IPS DF 6.9 (cell line): ENCODE measurements at regions not wholly inside any gene's neighbourhood (a gene's known extent, or its start where the extent isn't known, plus 50 kb on each side); places are given as distances from the start of the nearest gene placed in this dataset.

Experiments
- DNase-seq: peaks from one replicate; pipeline ENCODE4 v3.0.0-alpha.2; 2013; ENCODE audit warnings: low read depth, low spot score
- H3K27ac ChIP-seq: one replicate; pipeline ENCODE4 v1.5.1; 2013; ENCODE audit warnings: low read length, control low read depth
- H3K27me3 ChIP-seq: 2 replicates; pipeline ENCODE4 v1.6.1; 2013; ENCODE audit warnings: mild to moderate bottlenecking, low read length; ENCODE audit not compliant: control insufficient read depth, insufficient read depth
- H3K36me3 ChIP-seq: 2 replicates; pipeline ENCODE4 v1.6.1; 2013; ENCODE audit warnings: low read length; ENCODE audit not compliant: control insufficient read depth, insufficient read depth
- H3K4me1 ChIP-seq: 2 replicates; pipeline ENCODE4 v1.6.1; 2013; ENCODE audit warnings: low read length; ENCODE audit not compliant: control insufficient read depth, insufficient read depth
- H3K4me3 ChIP-seq: 2 replicates; pipeline ENCODE4 v1.5.1; 2013; ENCODE audit warnings: mild to moderate bottlenecking, low read length
- H3K9me3 ChIP-seq: 2 replicates; pipeline ENCODE4 v1.6.1; 2013; ENCODE audit warnings: low read length, inconsistent platforms; ENCODE audit not compliant: control insufficient read depth, insufficient read depth
- WGBS: extraction: QIAGEN DNeasy Blood & Tissue Kit; methylation state at CpG from one replicate; pipeline ENCODE4 v1.1.7; 2013; ENCODE audit warnings: mixed read lengths, missing lambda C conversion rate; ENCODE audit not compliant: insufficient read length, insufficient coverage; 5-methylcytosine and 5-hydroxymethylcytosine counted together

DNA sequence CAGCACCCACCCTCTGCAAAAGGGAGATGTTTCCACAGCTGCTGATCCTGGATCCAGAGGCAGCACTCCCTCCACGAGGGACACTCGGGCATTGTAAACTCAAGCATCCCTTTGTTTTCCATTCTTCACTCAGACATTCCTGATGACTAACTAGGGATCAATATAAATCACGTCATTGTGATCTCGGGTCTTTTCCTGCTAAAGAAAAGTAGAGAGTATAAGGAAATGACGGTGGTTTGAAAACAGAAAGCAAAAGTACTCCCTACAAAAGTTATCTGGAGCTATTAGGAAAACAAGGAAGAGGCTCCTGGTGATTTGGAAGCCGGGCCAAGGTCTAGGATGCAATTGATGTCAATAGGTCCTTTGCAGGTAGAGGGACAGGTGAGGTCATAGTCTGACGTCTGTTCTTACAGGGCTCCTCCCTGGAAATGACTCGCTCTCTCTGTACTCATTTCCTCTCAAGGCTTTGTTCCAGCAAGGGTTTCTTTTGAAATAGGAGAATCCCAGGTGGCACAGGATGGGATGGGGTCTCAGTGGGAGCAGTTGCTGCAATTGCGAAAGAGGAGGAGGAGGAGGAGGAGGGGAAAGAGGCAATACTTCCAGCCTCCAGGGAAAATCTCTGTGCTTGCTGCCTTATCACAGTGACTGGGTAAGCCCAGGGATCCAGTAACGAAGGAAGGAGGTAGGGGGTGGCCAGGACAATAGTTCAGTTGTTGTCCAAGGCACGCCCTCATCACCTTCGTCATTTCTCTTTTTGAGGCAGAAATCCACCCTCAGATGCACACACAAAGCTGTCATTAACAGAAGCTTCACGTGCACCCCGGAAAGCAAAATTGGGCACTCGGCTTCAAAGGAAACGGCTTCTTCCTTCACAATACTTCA, 222.8 kb downstream of the LY86 start:
- Histone ChIP-seq H3K4me3 (no peak overlapping the region), H3K27ac (no peak overlapping the region), H3K4me1 (0 out of 2 replicates have a peak, but pooled peaks cover 5% of the 10 kb centered on the region), H3K27me3 (no peaks in the 10 kb centered on the region), H3K36me3 (no peaks in the 10 kb centered on the region), H3K9me3 (no peaks in the 10 kb centered on the region)
- DNase-seq, result no peak
- WGBS, result no CpG with 5 or more reads among the region's 16 CpGs

DNA sequence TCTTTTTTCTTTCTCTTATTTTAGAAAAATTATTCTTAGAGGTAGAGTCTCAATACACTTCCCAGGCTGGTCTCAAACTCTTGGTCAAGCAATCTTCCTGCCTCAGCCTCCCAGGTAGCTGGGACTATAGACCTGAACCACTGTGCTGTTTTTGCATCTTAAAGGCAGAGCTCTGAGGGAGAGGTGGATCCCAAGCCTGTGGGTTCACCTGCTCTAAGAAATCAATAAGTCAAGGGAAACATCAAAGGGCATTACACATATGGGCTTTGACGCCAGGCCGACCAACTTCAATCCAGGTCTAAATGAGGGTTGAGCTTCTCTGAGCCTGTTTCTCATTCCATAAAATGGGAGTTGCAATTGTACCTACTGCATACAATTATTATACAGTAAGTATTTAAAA, 223.9 kb downstream of the LY86 start:
- H3K4me3 ChIP-seq, result no peak overlapping the region
- no peaks in the 10 kb centered on the region for H3K27me3 ChIP-seq
- WGBS, result no CpG with 5 or more reads among the region's 2 CpGs
- H3K9me3 ChIP-seq, result no peaks in the 10 kb centered on the region
- DNase-seq, result no peak
- no peak overlapping the region for H3K27ac ChIP-seq
- H3K36me3 ChIP-seq, result no peaks in the 10 kb centered on the region
- H3K4me1 ChIP-seq, result 0 out of 2 replicates have a peak, but pooled peaks cover 5% of the 10 kb centered on the region

- no peak for DNase-seq
- no peak overlapping the region for H3K4me3 ChIP-seq
- H3K4me1 ChIP-seq, result peaks cover 5% of the 10 kb centered on the region; the same call in 1 of the 2 replicates
- H3K27me3 ChIP-seq, result no peaks in the 10 kb centered on the region
- H3K9me3 ChIP-seq, result no peaks in the 10 kb centered on the region
- no CpG with 5 or more reads among the region's 5 CpGs for WGBS
- H3K27ac ChIP-seq, result no peak overlapping the region
- H3K36me3 ChIP-seq, result no peaks in the 10 kb centered on the region
These were observed 227.2 kb downstream of the LY86 start for GRCh38 chr6:6815732-6816131.

GRCh38 chr6:6816716-6817115, 228.2 kb downstream of the LY86 start:
- Histone ChIP-seq H3K9me3 (no peaks in the 10 kb centered on the region), H3K36me3 (no peaks in the 10 kb centered on the region), H3K27me3 (no peaks in the 10 kb centered on the region), H3K4me1 (peaks cover 2% of the 10 kb centered on the region; the same call in 1 of the 2 replicates), H3K4me3 (no peak overlapping the region), H3K27ac (no peak overlapping the region)
- no CpG with 5 or more reads among the region's 7 CpGs for WGBS
- DNase-seq, result no peak

GRCh38 chr6:6818078-6818639, 229.6 kb downstream of the LY86 start:
- Histone ChIP-seq H3K36me3 (no peaks in the 10 kb centered on the region), H3K9me3 (no peaks in the 10 kb centered on the region), H3K27me3 (no peaks in the 10 kb centered on the region), H3K4me1 (no peaks in the 10 kb centered on the region; the same call in 1 of the 2 replicates), H3K27ac (no peak overlapping the region), H3K4me3 (no peak overlapping the region)
- WGBS, result no CpG with 5 or more reads among the region's 10 CpGs
- DNase-seq, result no peak

- no peaks in the 10 kb centered on the region for H3K36me3 ChIP-seq
- no peaks in the 10 kb centered on the region for H3K9me3 ChIP-seq
- H3K4me3 ChIP-seq, result no peak overlapping the region
- no peak overlapping the region for H3K27ac ChIP-seq
- peak; percentile 41 for DNase-seq
- WGBS, result no CpG with 5 or more reads among the region's 10 CpGs
- H3K4me1 ChIP-seq, result peaks cover 4% of the 10 kb centered on the region; the same call in 1 of the 2 replicates
- H3K27me3 ChIP-seq, result no peaks in the 10 kb centered on the region
These were observed 232.2 kb downstream of the LY86 start for GRCh38 chr6:6820641-6821238.

DNA sequence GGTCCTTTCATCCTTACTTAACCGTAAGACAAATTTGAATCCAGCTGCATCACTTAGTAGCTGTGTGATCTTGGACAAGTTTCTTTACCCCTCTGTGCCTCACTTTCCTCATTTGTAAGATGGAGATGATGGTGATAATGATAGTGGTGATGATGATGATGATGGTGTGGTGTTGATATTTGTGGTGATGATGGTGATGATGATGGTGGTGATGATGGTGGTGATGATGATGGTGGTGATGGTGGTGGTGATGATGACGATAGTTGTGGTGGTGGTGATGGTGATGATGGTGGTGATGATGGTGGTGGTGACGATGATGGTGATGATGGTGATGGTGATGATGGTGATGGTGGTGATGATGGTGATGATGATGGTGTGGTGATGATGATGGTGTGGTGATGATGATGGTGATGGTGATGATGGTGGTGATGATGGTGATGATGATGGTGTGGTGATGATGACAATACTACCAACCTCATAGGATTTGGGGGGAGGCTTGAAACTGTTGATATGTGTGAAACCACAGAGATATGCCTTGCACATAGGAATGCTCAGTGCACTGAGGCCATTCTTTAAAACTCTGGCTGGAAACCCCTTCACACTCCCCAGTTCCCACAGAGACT, 233.2 kb downstream of the LY86 start:
- Histone ChIP-seq H3K36me3 (no peaks in the 10 kb centered on the region), H3K27me3 (no peaks in the 10 kb centered on the region), H3K4me3 (no peak overlapping the region), H3K4me1 (peaks cover 4% of the 10 kb centered on the region; the same call in 1 of the 2 replicates), H3K9me3 (no peaks in the 10 kb centered on the region), H3K27ac (no peak overlapping the region)
- 100% methylated on average over 1 of the region's 3 CpGs for WGBS
- no peak for DNase-seq

- no peak for DNase-seq
- H3K9me3 ChIP-seq, result no peaks in the 10 kb centered on the region
- WGBS, result no CpG with 5 or more reads among the region's 6 CpGs
- peaks cover 4% of the 10 kb centered on the region; the same call in 1 of the 2 replicates for H3K4me1 ChIP-seq
- H3K27me3 ChIP-seq, result no peaks in the 10 kb centered on the region
- H3K36me3 ChIP-seq, result no peaks in the 10 kb centered on the region
- no peak overlapping the region for H3K4me3 ChIP-seq
- H3K27ac ChIP-seq, result no peak overlapping the region
These were observed 234.5 kb downstream of the LY86 start for GRCh38 chr6:6823030-6823429.

GRCh38 chr6:6823568-6824224, 235.2 kb downstream of the LY86 start:
- Histone ChIP-seq H3K27me3 (no peaks in the 10 kb centered on the region), H3K4me3 (no peak overlapping the region), H3K4me1 (peaks cover 4% of the 10 kb centered on the region; the same call in 1 of the 2 replicates), H3K9me3 (no peaks in the 10 kb centered on the region), H3K27ac (no peak overlapping the region), H3K36me3 (no peaks in the 10 kb centered on the region)
- DNase-seq, result no peak
- WGBS, result no CpG with 5 or more reads among the region's 5 CpGs

DNA sequence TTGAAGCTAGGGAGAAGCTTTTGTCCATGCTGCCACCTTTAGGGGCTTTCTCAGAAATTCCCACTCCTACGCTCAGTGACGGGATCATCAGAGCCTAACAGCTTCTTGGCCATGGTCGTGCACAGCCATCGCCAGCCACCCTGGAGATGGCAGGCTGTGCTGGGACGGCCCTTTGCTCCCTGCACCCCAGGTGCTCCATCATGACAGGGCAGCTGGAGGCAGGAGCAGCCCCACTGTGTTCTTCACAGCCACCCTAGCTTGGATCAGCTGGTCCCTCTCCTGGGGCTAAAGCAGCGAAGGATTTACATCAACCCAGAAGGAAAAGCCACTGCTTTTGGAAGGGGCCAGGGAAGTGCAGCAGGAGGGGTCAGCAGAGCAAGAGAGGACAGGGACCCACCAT, 235.9 kb downstream of the LY86 start:
- H3K9me3 ChIP-seq, result no peaks in the 10 kb centered on the region
- H3K27ac ChIP-seq, result no peak overlapping the region
- no peak overlapping the region for H3K4me3 ChIP-seq
- WGBS, result no CpG with 5 or more reads among the region's 6 CpGs
- no peak for DNase-seq
- H3K27me3 ChIP-seq, result no peaks in the 10 kb centered on the region
- peaks cover 4% of the 10 kb centered on the region; the same call in 1 of the 2 replicates for H3K4me1 ChIP-seq
- H3K36me3 ChIP-seq, result no peaks in the 10 kb centered on the region
